ENCODE measurements at regions not wholly inside any gene's neighbourhood (a gene's known extent, or its start where the extent isn't known, plus 50 kb on each side); places are given as distances from the start of the nearest gene placed in this dataset.

GRCh38 chr6:23983735-23984134 is 142.3 kb upstream of the NRSN1 start:
- H3K36me3 ChIP-seq (ENCODE audit: control insufficient read depth in 2 of 2, insufficient read depth in 2 of 2, low read length in 1 of 2): no peaks in the 10 kb centered on the region
- H3K27ac ChIP-seq (ENCODE audit: low read depth in 1 of 2, low read length in 1 of 2): no peak overlapping the region
- WGBS: 41% methylated on average over 2 of the region's 2 CpGs
- H3K9me3 ChIP-seq (ENCODE audit: control insufficient read depth in 2 of 2, insufficient read depth in 1 of 2, low read length in 1 of 2): no peaks in the 10 kb centered on the region
- no peaks in the 10 kb centered on the region for H3K4me1 ChIP-seq (ENCODE audit: control insufficient read depth in 2 of 2, insufficient read depth in 2 of 2, low read length in 2 of 2)
- H3K27me3 ChIP-seq (ENCODE audit: control insufficient read depth in 2 of 2, insufficient read depth in 1 of 2, low read length in 1 of 2): no peaks in the 10 kb centered on the region
- no peak for DNase-seq (ENCODE audit: low read depth in 6 of 9, low spot score in 9 of 9)
- no peak overlapping the region for H3K4me3 ChIP-seq (ENCODE audit: low read length in 2 of 2)

- no peaks in the 10 kb centered on the region for H3K4me1 ChIP-seq (ENCODE audit: control insufficient read depth in 2 of 2, insufficient read depth in 2 of 2, low read length in 2 of 2)
- no peak overlapping the region for H3K4me3 ChIP-seq (ENCODE audit: low read length in 2 of 2)
- no peaks in the 10 kb centered on the region for H3K27me3 ChIP-seq (ENCODE audit: control insufficient read depth in 2 of 2, insufficient read depth in 1 of 2, low read length in 1 of 2)
- 97% methylated on average over 4 of the region's 4 CpGs for WGBS
- H3K9me3 ChIP-seq (ENCODE audit: control insufficient read depth in 2 of 2, insufficient read depth in 1 of 2, low read length in 1 of 2): no peaks in the 10 kb centered on the region
- no peaks in the 10 kb centered on the region for H3K36me3 ChIP-seq (ENCODE audit: control insufficient read depth in 2 of 2, insufficient read depth in 2 of 2, low read length in 1 of 2)
- no peak overlapping the region for H3K27ac ChIP-seq (ENCODE audit: low read depth in 1 of 2, low read length in 1 of 2)
- DNase-seq (ENCODE audit: low read depth in 6 of 9, low spot score in 9 of 9): no peak
Measured at GRCh38 chr6:23985015-23985414, 141.0 kb upstream of the NRSN1 start.

GRCh38 chr6:23989885-23990533 is 136.0 kb upstream of the NRSN1 start:
- Histone ChIP-seq H3K4me3 (ENCODE audit: low read length in 2 of 2) (no peak overlapping the region), H3K27me3 (ENCODE audit: control insufficient read depth in 2 of 2, insufficient read depth in 1 of 2, low read length in 1 of 2) (no peaks in the 10 kb centered on the region), H3K4me1 (ENCODE audit: control insufficient read depth in 2 of 2, insufficient read depth in 2 of 2, low read length in 2 of 2) (no peaks in the 10 kb centered on the region), H3K36me3 (ENCODE audit: control insufficient read depth in 2 of 2, insufficient read depth in 2 of 2, low read length in 1 of 2) (no peaks in the 10 kb centered on the region), H3K9me3 (ENCODE audit: control insufficient read depth in 2 of 2, insufficient read depth in 1 of 2, low read length in 1 of 2) (no peaks in the 10 kb centered on the region), H3K27ac (ENCODE audit: low read depth in 1 of 2, low read length in 1 of 2) (no peak overlapping the region)
- DNase-seq (ENCODE audit: low read depth in 6 of 9, low spot score in 9 of 9): no peak
- 87% methylated on average over 3 of the region's 3 CpGs for WGBS

GRCh38 chr6:23994013-23994412 is 132.0 kb upstream of the NRSN1 start:
- Histone ChIP-seq H3K4me1 (ENCODE audit: control insufficient read depth in 2 of 2, insufficient read depth in 2 of 2, low read length in 2 of 2) (no peaks in the 10 kb centered on the region), H3K9me3 (ENCODE audit: control insufficient read depth in 2 of 2, insufficient read depth in 1 of 2, low read length in 1 of 2) (no peaks in the 10 kb centered on the region), H3K36me3 (ENCODE audit: control insufficient read depth in 2 of 2, insufficient read depth in 2 of 2, low read length in 1 of 2) (no peaks in the 10 kb centered on the region), H3K27ac (ENCODE audit: low read depth in 1 of 2, low read length in 1 of 2) (no peak overlapping the region), H3K4me3 (ENCODE audit: low read length in 2 of 2) (no peak overlapping the region), H3K27me3 (ENCODE audit: control insufficient read depth in 2 of 2, insufficient read depth in 1 of 2, low read length in 1 of 2) (no peaks in the 10 kb centered on the region)
- 82% methylated on average over 1 of the region's 1 CpG for WGBS
- no peak for DNase-seq (ENCODE audit: low read depth in 6 of 9, low spot score in 9 of 9)

- Histone ChIP-seq H3K4me1 (ENCODE audit: control insufficient read depth in 2 of 2, insufficient read depth in 2 of 2, low read length in 2 of 2) (no peaks in the 10 kb centered on the region), H3K9me3 (ENCODE audit: control insufficient read depth in 2 of 2, insufficient read depth in 1 of 2, low read length in 1 of 2) (no peaks in the 10 kb centered on the region), H3K36me3 (ENCODE audit: control insufficient read depth in 2 of 2, insufficient read depth in 2 of 2, low read length in 1 of 2) (no peaks in the 10 kb centered on the region), H3K27ac (ENCODE audit: low read depth in 1 of 2, low read length in 1 of 2) (no peak overlapping the region), H3K4me3 (ENCODE audit: low read length in 2 of 2) (no peak overlapping the region), H3K27me3 (ENCODE audit: control insufficient read depth in 2 of 2, insufficient read depth in 1 of 2, low read length in 1 of 2) (no peaks in the 10 kb centered on the region)
- WGBS: 92% methylated on average over 3 of the region's 3 CpGs
- DNase-seq (ENCODE audit: low read depth in 6 of 9, low spot score in 9 of 9): no peak
Measured at GRCh38 chr6:24004062-24004461, 122.0 kb upstream of the NRSN1 start.

- DNase-seq (ENCODE audit: low read depth in 6 of 9, low spot score in 9 of 9): no peak
Measured at GRCh38 chr6:24004659-24005058, 121.4 kb upstream of the NRSN1 start.

GRCh38 chr6:24006254-24006653 is 119.8 kb upstream of the NRSN1 start:
- no peak overlapping the region for H3K4me3 ChIP-seq (ENCODE audit: low read length in 2 of 2)
- DNase-seq (ENCODE audit: low read depth in 6 of 9, low spot score in 9 of 9): no peak
- no peaks in the 10 kb centered on the region for H3K4me1 ChIP-seq (ENCODE audit: control insufficient read depth in 2 of 2, insufficient read depth in 2 of 2, low read length in 2 of 2)
- H3K27ac ChIP-seq (ENCODE audit: low read depth in 1 of 2, low read length in 1 of 2): no peak overlapping the region
- H3K9me3 ChIP-seq (ENCODE audit: control insufficient read depth in 2 of 2, insufficient read depth in 1 of 2, low read length in 1 of 2): no peaks in the 10 kb centered on the region
- no peaks in the 10 kb centered on the region for H3K27me3 ChIP-seq (ENCODE audit: control insufficient read depth in 2 of 2, insufficient read depth in 1 of 2, low read length in 1 of 2)
- H3K36me3 ChIP-seq (ENCODE audit: control insufficient read depth in 2 of 2, insufficient read depth in 2 of 2, low read length in 1 of 2): no peaks in the 10 kb centered on the region

More at GRCh38 chr6:24004659-24005058, 121.4 kb upstream of the NRSN1 start:
- Histone ChIP-seq H3K9me3 (ENCODE audit: control insufficient read depth in 2 of 2, insufficient read depth in 1 of 2, low read length in 1 of 2) (no peaks in the 10 kb centered on the region), H3K36me3 (ENCODE audit: control insufficient read depth in 2 of 2, insufficient read depth in 2 of 2, low read length in 1 of 2) (no peaks in the 10 kb centered on the region), H3K4me1 (ENCODE audit: control insufficient read depth in 2 of 2, insufficient read depth in 2 of 2, low read length in 2 of 2) (no peaks in the 10 kb centered on the region), H3K27ac (ENCODE audit: low read depth in 1 of 2, low read length in 1 of 2) (no peak overlapping the region), H3K27me3 (ENCODE audit: control insufficient read depth in 2 of 2, insufficient read depth in 1 of 2, low read length in 1 of 2) (no peaks in the 10 kb centered on the region), H3K4me3 (ENCODE audit: low read length in 2 of 2) (no peak overlapping the region)
- 88% methylated on average over 1 of the region's 1 CpG for WGBS

- WGBS: 92% methylated on average over 4 of the region's 4 CpGs
- Histone ChIP-seq H3K27ac (ENCODE audit: low read depth in 1 of 2, low read length in 1 of 2) (no peak overlapping the region), H3K4me1 (ENCODE audit: control insufficient read depth in 2 of 2, insufficient read depth in 2 of 2, low read length in 2 of 2) (no peaks in the 10 kb centered on the region), H3K36me3 (ENCODE audit: control insufficient read depth in 2 of 2, insufficient read depth in 2 of 2, low read length in 1 of 2) (no peaks in the 10 kb centered on the region), H3K4me3 (ENCODE audit: low read length in 2 of 2) (no peak overlapping the region), H3K27me3 (ENCODE audit: control insufficient read depth in 2 of 2, insufficient read depth in 1 of 2, low read length in 1 of 2) (no peaks in the 10 kb centered on the region), H3K9me3 (ENCODE audit: control insufficient read depth in 2 of 2, insufficient read depth in 1 of 2, low read length in 1 of 2) (no peaks in the 10 kb centered on the region)
- no peak for DNase-seq (ENCODE audit: low read depth in 6 of 9, low spot score in 9 of 9)
Measured at GRCh38 chr6:24009319-24009718, 116.7 kb upstream of the NRSN1 start.

- H3K36me3 ChIP-seq (ENCODE audit: control insufficient read depth in 2 of 2, insufficient read depth in 2 of 2, low read length in 1 of 2): no peaks in the 10 kb centered on the region
- no peak overlapping the region for H3K4me3 ChIP-seq (ENCODE audit: low read length in 2 of 2)
- H3K27ac ChIP-seq (ENCODE audit: low read depth in 1 of 2, low read length in 1 of 2): no peak overlapping the region
- no peak for DNase-seq (ENCODE audit: low read depth in 6 of 9, low spot score in 9 of 9)
- H3K9me3 ChIP-seq (ENCODE audit: control insufficient read depth in 2 of 2, insufficient read depth in 1 of 2, low read length in 1 of 2): no peaks in the 10 kb centered on the region
- 31% methylated on average over 3 of the region's 3 CpGs for WGBS
- H3K27me3 ChIP-seq (ENCODE audit: control insufficient read depth in 2 of 2, insufficient read depth in 1 of 2, low read length in 1 of 2): no peaks in the 10 kb centered on the region
- no peaks in the 10 kb centered on the region for H3K4me1 ChIP-seq (ENCODE audit: control insufficient read depth in 2 of 2, insufficient read depth in 2 of 2, low read length in 2 of 2)
Measured at GRCh38 chr6:24010133-24010532, 115.9 kb upstream of the NRSN1 start.

- H3K9me3 ChIP-seq (ENCODE audit: control insufficient read depth in 2 of 2, insufficient read depth in 1 of 2, low read length in 1 of 2): no peaks in the 10 kb centered on the region
- H3K4me3 ChIP-seq (ENCODE audit: low read length in 2 of 2): no peak overlapping the region
- 98% methylated on average over 2 of the region's 2 CpGs for WGBS
- H3K27ac ChIP-seq (ENCODE audit: low read depth in 1 of 2, low read length in 1 of 2): no peak overlapping the region
- H3K27me3 ChIP-seq (ENCODE audit: control insufficient read depth in 2 of 2, insufficient read depth in 1 of 2, low read length in 1 of 2): no peaks in the 10 kb centered on the region
- DNase-seq (ENCODE audit: low read depth in 6 of 9, low spot score in 9 of 9): no peak
- no peaks in the 10 kb centered on the region for H3K36me3 ChIP-seq (ENCODE audit: control insufficient read depth in 2 of 2, insufficient read depth in 2 of 2, low read length in 1 of 2)
- H3K4me1 ChIP-seq (ENCODE audit: control insufficient read depth in 2 of 2, insufficient read depth in 2 of 2, low read length in 2 of 2): no peaks in the 10 kb centered on the region
Measured at GRCh38 chr6:24016286-24016685, 109.7 kb upstream of the NRSN1 start.
